CD14-positive monocyte (primary cell): ENCODE measurements at regions not wholly inside any gene's neighbourhood (a gene's known extent, or its start where the extent isn't known, plus 50 kb on each side); places are given as distances from the start of the nearest gene placed in this dataset.

Experiments used
- DNase-seq, 3 donors: peaks; one replicate each; pipeline ENCODE4 v3.0.0-alpha.2; 2011 to 2022
- H2AFZ ChIP-seq: 2 replicates; pipeline ENCODE4 v1.6.0; 2012; ENCODE audit warnings: mild to moderate bottlenecking, low read depth, low read length, inconsistent platforms; ENCODE audit not compliant: insufficient read depth, poor library complexity, severe bottlenecking
- H3K27ac ChIP-seq, 2 donors: 1 replicate in 1 of 2; 2 replicates in 1 of 2; pipeline ENCODE4 v1.5.1; 2012 to 2013; ENCODE audit warnings: low read length in 2 of 2, control low read depth in 1 of 2, inconsistent platforms in 1 of 2, low read depth in 1 of 2, mild to moderate bottlenecking in 1 of 2
- H3K27me3 ChIP-seq, 2 donors: one replicate each; pipeline versions ENCODE4 v1.6.0 to v1.6.1; 2011 to 2013; ENCODE audit warnings: low read length in 2 of 2; ENCODE audit not compliant: control insufficient read depth in 2 of 2, insufficient read depth in 2 of 2
- H3K36me3 ChIP-seq, 2 donors: replicated peaks in 1 of 2; 1 replicate in 1 of 2; 2 replicates in 1 of 2; pipeline versions ENCODE4 v1.5.1 to v1.6.1; 2012 to 2013; ENCODE audit warnings: low read length in 2 of 2, control low read depth in 1 of 2, inconsistent platforms in 1 of 2, mild to moderate bottlenecking in 1 of 2; ENCODE audit not compliant: insufficient read depth in 2 of 2, control insufficient read depth in 1 of 2
- H3K4me1 ChIP-seq, 2 donors: 1 replicate in 1 of 2; 2 replicates in 1 of 2; pipeline versions ENCODE4 v1.5.1 to v1.6.1; 2012 to 2013; ENCODE audit warnings: low read length in 2 of 2, control low read depth in 1 of 2, inconsistent platforms in 1 of 2, mild to moderate bottlenecking in 1 of 2, moderate library complexity in 1 of 2; ENCODE audit not compliant: insufficient read depth in 2 of 2, control insufficient read depth in 1 of 2
- H3K4me2 ChIP-seq: replicated peaks from 2 replicates; pipeline ENCODE3; 2012; ENCODE audit warnings: low read length, moderate library complexity, mild to moderate bottlenecking; ENCODE audit not compliant: poor library complexity, severe bottlenecking; ENCODE audit errors: extremely low read depth
- H3K4me3 ChIP-seq, 3 experiments: fragments of 200-600 bp in 1 of 3; sonication (generic) in 1 of 3; replicated peaks in 1 of 3; 1 replicate in 2 of 3; 2 replicates in 1 of 3; pipeline ENCODE4 v1.5.1; 2011 to 2013; ENCODE audit warnings: low read length in 3 of 3, mild to moderate bottlenecking in 3 of 3, control low read depth in 2 of 3, low read depth in 2 of 3, inconsistent platforms in 1 of 3, moderate library complexity in 1 of 3
- H3K79me2 ChIP-seq: 2 replicates; pipeline ENCODE4 v1.6.0; 2012; ENCODE audit warnings: mild to moderate bottlenecking, control low read depth, inconsistent platforms, low read length, moderate library complexity; ENCODE audit not compliant: insufficient read depth
- H3K9ac ChIP-seq: 2 replicates; pipeline ENCODE4 v1.6.0; 2017; ENCODE audit warnings: low read length, mild to moderate bottlenecking; ENCODE audit not compliant: insufficient read depth, poor library complexity, severe bottlenecking
- H3K9me3 ChIP-seq, 2 donors: replicated peaks in 1 of 2; 1 replicate in 1 of 2; 2 replicates in 1 of 2; pipeline versions ENCODE4 v1.5.1 to v1.6.1; 2012 to 2013; ENCODE audit warnings: low read length in 2 of 2, control low read depth in 1 of 2; ENCODE audit not compliant: control insufficient read depth in 1 of 2, insufficient read depth in 1 of 2
- H4K20me1 ChIP-seq: 2 replicates; pipeline ENCODE4 v1.6.0; 2012; ENCODE audit warnings: mild to moderate bottlenecking, low read length, control low read depth, moderate library complexity; ENCODE audit not compliant: insufficient read depth
- H3K27ac Mint-ChIP-seq, 7 donors: one replicate each; pipeline ENCODE4 v1.8.0; 2020; ENCODE audit warnings: mild to moderate bottlenecking in 7 of 7, mixed read lengths in 7 of 7, moderate library complexity in 6 of 7, inconsistent platforms in 2 of 7
- H3K27me3 Mint-ChIP-seq, 3 donors: one replicate each; pipeline ENCODE4 v1.8.0; 2021 to 2022; ENCODE audit warnings: low read depth in 3 of 3, mild to moderate bottlenecking in 3 of 3, mixed read lengths in 3 of 3, moderate library complexity in 3 of 3, inconsistent platforms in 1 of 3
- H3K36me3 Mint-ChIP-seq, 2 donors: one replicate each; pipeline ENCODE4 v1.8.0; 2020; ENCODE audit warnings: mixed read lengths in 2 of 2, inconsistent platforms in 1 of 2, mild to moderate bottlenecking in 1 of 2
- H3K4me1 Mint-ChIP-seq: one replicate; pipeline ENCODE4 v1.8.0; 2020; ENCODE audit warnings: mild to moderate bottlenecking, mixed read lengths
- H3K4me3 Mint-ChIP-seq, 2 donors: one replicate each; pipeline ENCODE4 v1.8.0; 2020; ENCODE audit warnings: mild to moderate bottlenecking in 2 of 2, mixed read lengths in 2 of 2, moderate library complexity in 1 of 2
- H3K9me3 Mint-ChIP-seq, 7 donors: one replicate each; pipeline ENCODE4 v1.8.0; 2020 to 2022; ENCODE audit warnings: mixed read lengths in 7 of 7, mild to moderate bottlenecking in 6 of 7, moderate library complexity in 6 of 7, inconsistent platforms in 2 of 7
- WGBS: methylation state at CpG from one replicate; pipeline ENCODE4 v1.1.5; 2013; ENCODE audit warnings: missing lambda C conversion rate; ENCODE audit not compliant: insufficient coverage; 5-methylcytosine and 5-hydroxymethylcytosine counted together
- intact Hi-C, 2 donors: fragments of 100-400 bp; cut with micrococcal nuclease; formaldehyde crosslinking; loops; one replicate each; pipeline versions ENCODE4 v1.15.0 to v1.15.1; 2023
- TF ChIP-seq, protein P1 (sequence below): fragments of 200-600 bp; IDR thresholded peaks from one replicate; pipeline ENCODE4 v1.8.0; 2022; ENCODE audit warnings: antibody characterized with exemption, mild to moderate bottlenecking

DNA sequence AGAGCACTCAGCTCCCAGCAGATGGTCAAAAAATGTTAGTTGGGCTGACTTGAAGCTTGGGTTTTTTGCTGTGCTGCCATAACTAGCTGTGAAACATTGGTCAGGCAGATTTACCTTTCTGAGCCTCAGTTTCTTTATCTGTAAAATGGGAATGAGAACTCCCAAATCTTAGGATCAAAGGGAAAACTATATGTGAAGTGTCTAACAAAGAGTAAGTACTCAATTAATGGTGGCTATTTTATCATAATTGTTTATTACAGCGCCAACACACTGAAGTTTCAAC, 164.2 kb upstream of the POU3F1 start:
- TF ChIP-seq, protein P1, sequence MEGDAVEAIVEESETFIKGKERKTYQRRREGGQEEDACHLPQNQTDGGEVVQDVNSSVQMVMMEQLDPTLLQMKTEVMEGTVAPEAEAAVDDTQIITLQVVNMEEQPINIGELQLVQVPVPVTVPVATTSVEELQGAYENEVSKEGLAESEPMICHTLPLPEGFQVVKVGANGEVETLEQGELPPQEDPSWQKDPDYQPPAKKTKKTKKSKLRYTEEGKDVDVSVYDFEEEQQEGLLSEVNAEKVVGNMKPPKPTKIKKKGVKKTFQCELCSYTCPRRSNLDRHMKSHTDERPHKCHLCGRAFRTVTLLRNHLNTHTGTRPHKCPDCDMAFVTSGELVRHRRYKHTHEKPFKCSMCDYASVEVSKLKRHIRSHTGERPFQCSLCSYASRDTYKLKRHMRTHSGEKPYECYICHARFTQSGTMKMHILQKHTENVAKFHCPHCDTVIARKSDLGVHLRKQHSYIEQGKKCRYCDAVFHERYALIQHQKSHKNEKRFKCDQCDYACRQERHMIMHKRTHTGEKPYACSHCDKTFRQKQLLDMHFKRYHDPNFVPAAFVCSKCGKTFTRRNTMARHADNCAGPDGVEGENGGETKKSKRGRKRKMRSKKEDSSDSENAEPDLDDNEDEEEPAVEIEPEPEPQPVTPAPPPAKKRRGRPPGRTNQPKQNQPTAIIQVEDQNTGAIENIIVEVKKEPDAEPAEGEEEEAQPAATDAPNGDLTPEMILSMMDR = no peak
- no peak overlapping the region for H3K27ac ChIP-seq
- no peak overlapping the region for H3K4me3 Mint-ChIP-seq
- H3K9me3 ChIP-seq = no peaks in the 10 kb centered on the region
- no peak overlapping the region for H3K9ac ChIP-seq
- H3K36me3 ChIP-seq = no peaks in the 10 kb centered on the region
- intact Hi-C loops = no loop called here
- peaks cover 6% of the 10 kb centered on the region for H3K4me1 Mint-ChIP-seq
- no peaks in the 10 kb centered on the region for H4K20me1 ChIP-seq
- no peak overlapping the region for H2AFZ ChIP-seq
- no peak overlapping the region for H3K4me2 ChIP-seq
- peaks cover 4 to 6% of the 10 kb centered on the region in 2 donors for H3K4me1 ChIP-seq
- no CpG with 5 or more reads among the region's 1 CpG for WGBS
- DNase-seq = no peak
- peaks cover 0 to 2% (median 0%) of the 10 kb centered on the region in 7 donors for H3K9me3 Mint-ChIP-seq
- peaks cover 17 to 27% (median 25%) of the 10 kb centered on the region in 3 donors for H3K27me3 Mint-ChIP-seq
- H3K27me3 ChIP-seq = peaks cover 2 to 22% of the 10 kb centered on the region in 2 donors
- no peak overlapping the region for H3K27ac Mint-ChIP-seq
- no peaks in the 10 kb centered on the region for H3K79me2 ChIP-seq
- no peaks in the 10 kb centered on the region for H3K36me3 Mint-ChIP-seq
- H3K4me3 ChIP-seq = no peak overlapping the region

DNA sequence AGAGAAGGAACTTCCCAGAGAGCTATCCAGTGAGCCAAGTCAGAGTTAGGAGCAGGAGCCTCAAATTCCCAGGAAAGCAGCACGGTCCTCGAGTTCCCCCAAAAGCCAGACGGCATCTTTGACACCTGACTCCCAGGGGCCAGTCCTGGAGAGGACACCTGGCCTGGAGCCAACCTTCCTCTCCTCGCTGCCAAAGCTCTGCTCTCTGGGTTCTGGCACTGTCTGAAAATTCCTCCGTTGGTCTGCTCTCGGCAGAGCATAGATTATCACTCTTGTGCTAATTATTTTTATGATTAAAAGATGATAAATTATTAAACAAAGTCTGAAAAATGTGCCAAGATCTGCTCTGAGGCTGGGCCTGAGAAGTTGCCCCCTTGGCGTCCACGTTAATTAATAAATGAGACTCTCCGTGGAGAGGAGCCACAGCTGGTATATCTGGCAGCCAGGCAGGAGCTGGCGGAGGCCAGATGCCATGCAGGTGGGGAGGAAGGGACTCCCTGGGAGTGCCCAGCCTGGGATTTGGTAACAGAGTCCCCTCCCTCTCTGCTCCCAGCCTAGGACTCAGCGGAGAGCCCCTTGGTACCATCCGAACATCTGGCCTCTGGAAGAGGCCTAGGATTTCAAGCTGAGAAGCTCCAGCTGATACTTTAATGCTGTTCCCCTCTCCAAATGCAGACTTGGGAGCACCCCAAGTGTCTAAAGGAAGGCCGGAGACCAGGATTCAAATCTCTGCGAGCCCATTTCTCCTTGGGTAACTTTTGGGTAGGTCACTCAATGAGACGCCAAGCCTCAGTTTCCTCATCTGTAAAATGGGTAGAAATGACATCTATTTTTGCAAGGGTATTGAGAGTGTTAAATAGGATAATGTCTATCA, 163.7 kb upstream of the POU3F1 start:
- H3K36me3 ChIP-seq = no peaks in the 10 kb centered on the region
- H3K9me3 ChIP-seq = no peaks in the 10 kb centered on the region
- H3K4me3 Mint-ChIP-seq = no peak overlapping the region
- no peaks in the 10 kb centered on the region for H4K20me1 ChIP-seq
- no peak overlapping the region for H2AFZ ChIP-seq
- H3K4me3 ChIP-seq = no peak overlapping the region
- intact Hi-C loops = no loop called here
- H3K27me3 ChIP-seq = peaks cover 2 to 22% of the 10 kb centered on the region in 2 donors
- H3K9me3 Mint-ChIP-seq = peaks cover 0 to 2% (median 0%) of the 10 kb centered on the region in 7 donors
- H3K27ac Mint-ChIP-seq = no peak overlapping the region
- H3K9ac ChIP-seq = no peak overlapping the region
- peaks cover 6% of the 10 kb centered on the region for H3K4me1 Mint-ChIP-seq
- WGBS = 98% methylated on average over 12 of the region's 15 CpGs
- H3K4me1 ChIP-seq = peaks cover 4 to 6% of the 10 kb centered on the region in 2 donors
- no peaks in the 10 kb centered on the region for H3K79me2 ChIP-seq
- H3K27me3 Mint-ChIP-seq = peaks cover 17 to 25% (median 25%) of the 10 kb centered on the region in 3 donors
- H3K4me2 ChIP-seq = no peak overlapping the region
- H3K27ac ChIP-seq = no peak overlapping the region
- no peak for DNase-seq
- no peaks in the 10 kb centered on the region for H3K36me3 Mint-ChIP-seq
- TF ChIP-seq, protein P1 = no peak
